ENCODE measurements at regions not wholly inside any gene's neighbourhood (a gene's known extent, or its start where the extent isn't known, plus 50 kb on each side); places are given as distances from the start of the nearest gene placed in this dataset.

DNA sequence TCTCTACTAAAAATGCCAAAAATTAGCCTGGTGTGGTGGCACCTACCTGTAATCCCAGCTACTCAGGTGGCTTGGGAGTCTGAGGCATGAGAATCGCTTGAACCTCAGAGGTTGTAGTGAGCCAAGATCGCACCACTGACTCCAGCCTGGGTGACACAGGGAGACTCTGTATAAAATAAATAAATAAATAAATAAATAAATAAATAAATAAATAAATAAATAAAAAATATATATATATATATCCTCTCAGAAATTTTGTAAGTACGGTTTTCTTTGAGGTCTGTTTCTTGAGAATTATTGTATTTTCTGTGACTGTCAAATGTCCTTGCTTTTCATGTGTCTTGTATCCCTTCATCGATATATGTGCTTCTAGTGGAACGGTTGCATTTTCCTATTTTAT is 406.9 kb upstream of the FIGN start:
- no peaks in the 10 kb centered on the region for H3K4me1 Mint-ChIP-seq (ENCODE audit: low read depth)
- H3K4me3 Mint-ChIP-seq: no peak overlapping the region
- DNase-seq: no peak
- H3K9me3 Mint-ChIP-seq: peaks cover 29% of the 10 kb centered on the region
- H3K27ac Mint-ChIP-seq: no peak overlapping the region
- H3K27me3 Mint-ChIP-seq (ENCODE audit: insufficient read depth): no peaks in the 10 kb centered on the region
- H3K36me3 Mint-ChIP-seq (ENCODE audit: low read depth): no peaks in the 10 kb centered on the region
- TF ChIP-seq, protein P1, sequence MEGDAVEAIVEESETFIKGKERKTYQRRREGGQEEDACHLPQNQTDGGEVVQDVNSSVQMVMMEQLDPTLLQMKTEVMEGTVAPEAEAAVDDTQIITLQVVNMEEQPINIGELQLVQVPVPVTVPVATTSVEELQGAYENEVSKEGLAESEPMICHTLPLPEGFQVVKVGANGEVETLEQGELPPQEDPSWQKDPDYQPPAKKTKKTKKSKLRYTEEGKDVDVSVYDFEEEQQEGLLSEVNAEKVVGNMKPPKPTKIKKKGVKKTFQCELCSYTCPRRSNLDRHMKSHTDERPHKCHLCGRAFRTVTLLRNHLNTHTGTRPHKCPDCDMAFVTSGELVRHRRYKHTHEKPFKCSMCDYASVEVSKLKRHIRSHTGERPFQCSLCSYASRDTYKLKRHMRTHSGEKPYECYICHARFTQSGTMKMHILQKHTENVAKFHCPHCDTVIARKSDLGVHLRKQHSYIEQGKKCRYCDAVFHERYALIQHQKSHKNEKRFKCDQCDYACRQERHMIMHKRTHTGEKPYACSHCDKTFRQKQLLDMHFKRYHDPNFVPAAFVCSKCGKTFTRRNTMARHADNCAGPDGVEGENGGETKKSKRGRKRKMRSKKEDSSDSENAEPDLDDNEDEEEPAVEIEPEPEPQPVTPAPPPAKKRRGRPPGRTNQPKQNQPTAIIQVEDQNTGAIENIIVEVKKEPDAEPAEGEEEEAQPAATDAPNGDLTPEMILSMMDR (IDR thresholded peaks at IDR 0.05): no peak

DNA sequence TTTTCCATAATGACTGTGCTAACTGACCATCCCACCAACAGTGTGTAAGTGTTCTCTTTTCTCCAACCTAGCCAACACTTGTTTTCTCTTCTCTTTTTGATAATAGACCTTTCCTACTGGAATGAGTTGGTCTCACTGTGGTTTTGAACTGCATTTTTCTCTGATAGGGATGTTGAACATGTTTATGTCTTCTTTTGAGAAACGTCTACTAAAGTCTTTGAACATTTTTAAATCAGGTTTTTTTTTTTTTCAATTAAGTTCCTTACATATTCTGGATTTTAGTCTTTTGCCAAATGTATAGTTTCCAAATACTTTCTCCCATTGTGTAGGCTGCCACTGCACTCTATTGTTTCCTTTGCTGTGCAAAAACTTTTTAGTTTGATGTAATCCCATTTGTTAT is 405.5 kb upstream of the FIGN start:
- TF ChIP-seq, protein P1 (IDR thresholded peaks at IDR 0.05): no peak
- no peak overlapping the region for H3K27ac Mint-ChIP-seq
- no peaks in the 10 kb centered on the region for H3K27me3 Mint-ChIP-seq (ENCODE audit: insufficient read depth)
- no peak for DNase-seq
- no peaks in the 10 kb centered on the region for H3K4me1 Mint-ChIP-seq (ENCODE audit: low read depth)
- H3K9me3 Mint-ChIP-seq: peaks cover 35% of the 10 kb centered on the region
- H3K4me3 Mint-ChIP-seq: no peak overlapping the region
- no peaks in the 10 kb centered on the region for H3K36me3 Mint-ChIP-seq (ENCODE audit: low read depth)

DNA sequence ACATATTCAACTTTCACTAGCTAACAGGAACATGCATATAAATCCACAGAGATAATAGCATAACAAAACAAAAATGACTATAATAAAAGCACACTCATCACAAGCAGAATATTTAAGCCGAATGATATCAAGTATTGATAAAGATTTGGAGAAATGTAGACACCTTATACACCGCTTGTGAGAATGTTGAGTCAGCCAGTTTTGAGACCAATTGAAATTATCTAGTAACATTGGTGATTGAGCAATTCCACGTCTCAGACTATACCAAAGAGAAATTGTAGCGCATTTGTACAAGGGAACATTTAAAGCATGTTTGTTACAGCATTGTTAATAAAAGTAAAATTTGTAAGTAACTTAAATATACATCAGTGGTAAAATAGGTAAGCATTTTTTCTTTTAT is 402.9 kb upstream of the FIGN start:
- Mint-ChIP-seq H3K27ac (no peak overlapping the region), H3K36me3 (ENCODE audit: low read depth) (no peaks in the 10 kb centered on the region), H3K27me3 (ENCODE audit: insufficient read depth) (peaks cover 1% of the 10 kb centered on the region; the same call in 1 of the 2 replicates), H3K9me3 (peaks cover 26% of the 10 kb centered on the region), H3K4me3 (no peak overlapping the region), H3K4me1 (ENCODE audit: low read depth) (no peaks in the 10 kb centered on the region)
- no peak for DNase-seq
- TF ChIP-seq, protein P1 (IDR thresholded peaks at IDR 0.05): no peak

DNA sequence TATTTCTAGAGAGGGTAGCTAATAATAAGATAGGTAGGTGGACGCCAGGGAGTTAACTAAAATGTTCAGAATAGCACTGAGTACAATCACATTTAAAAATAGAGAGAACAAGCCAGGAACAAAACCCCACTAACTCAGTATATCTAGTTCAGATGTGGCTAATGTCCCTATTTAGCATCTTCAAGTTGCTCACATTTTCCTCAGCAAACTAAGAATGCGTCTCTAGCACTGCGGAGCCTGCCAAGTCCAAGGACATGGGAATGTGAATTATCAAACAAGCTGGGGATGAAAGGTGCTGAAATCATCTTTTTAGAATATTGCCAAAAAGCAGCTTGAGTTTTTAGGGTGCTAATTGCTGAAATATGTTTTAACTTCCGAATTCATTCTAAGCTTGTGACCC is 398.5 kb upstream of the FIGN start:
- peaks cover 22% of the 10 kb centered on the region for H3K9me3 Mint-ChIP-seq
- H3K27ac Mint-ChIP-seq: no peak overlapping the region
- no peaks in the 10 kb centered on the region for H3K36me3 Mint-ChIP-seq (ENCODE audit: low read depth)
- peaks cover 1% of the 10 kb centered on the region; the same call in 1 of the 2 replicates for H3K27me3 Mint-ChIP-seq (ENCODE audit: insufficient read depth)
- no peak overlapping the region for H3K4me3 Mint-ChIP-seq
- DNase-seq: no peak
- TF ChIP-seq, protein P1 (IDR thresholded peaks at IDR 0.05): no peak
- H3K4me1 Mint-ChIP-seq (ENCODE audit: low read depth): no peaks in the 10 kb centered on the region

DNA sequence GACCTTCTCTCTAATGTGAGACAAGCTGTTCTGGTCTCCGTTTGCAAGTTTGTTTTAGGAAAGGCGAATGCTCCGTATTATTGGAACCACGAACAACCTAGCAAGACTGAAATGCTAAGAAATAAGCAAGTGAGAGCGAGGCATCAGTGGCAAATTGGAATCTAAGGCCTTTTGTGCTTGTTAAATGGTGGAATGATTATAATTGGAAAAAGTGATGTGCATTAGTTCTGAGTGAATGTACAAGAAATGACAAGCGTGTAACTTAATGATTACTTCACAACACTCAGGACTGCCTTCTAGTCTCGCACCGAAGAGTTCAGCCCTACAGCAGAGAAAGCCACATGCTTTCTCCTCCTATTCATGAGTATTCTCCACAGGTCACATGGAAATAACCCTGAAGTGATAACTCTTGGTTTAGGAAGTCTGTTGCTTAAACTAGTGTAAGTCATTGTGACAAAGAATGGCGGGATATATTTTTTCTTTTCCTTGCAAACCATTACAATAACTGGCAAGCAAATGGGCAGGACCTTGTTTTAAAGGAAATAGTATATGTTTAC is 392.2 kb upstream of the FIGN start:
- no peaks in the 10 kb centered on the region for H3K36me3 Mint-ChIP-seq (ENCODE audit: low read depth)
- TF ChIP-seq, protein P1 (IDR thresholded peaks at IDR 0.05): no peak
- no peaks in the 10 kb centered on the region for H3K4me1 Mint-ChIP-seq (ENCODE audit: low read depth)
- DNase-seq: no peak
- no peak overlapping the region for H3K27ac Mint-ChIP-seq
- no peak overlapping the region for H3K4me3 Mint-ChIP-seq
- H3K27me3 Mint-ChIP-seq (ENCODE audit: insufficient read depth): no peaks in the 10 kb centered on the region
- H3K9me3 Mint-ChIP-seq: peaks cover 10% of the 10 kb centered on the region
